H9 (cell line): ENCODE measurements at regions not wholly inside any gene's neighbourhood (a gene's known extent, or its start where the extent isn't known, plus 50 kb on each side); places are given as distances from the start of the nearest gene placed in this dataset.

Source experiments
- DNase-seq: peaks from one replicate; pipeline ENCODE4 v3.0.0-alpha.2; 2017
- H2AFZ ChIP-seq: one replicate; pipeline ENCODE4 v1.6.1; 2013; ENCODE audit warnings: mild to moderate bottlenecking, low read length, control low read depth, moderate library complexity
- H2AK5ac ChIP-seq: 2 replicates; pipeline ENCODE4 v1.6.1; 2013; ENCODE audit warnings: low read length, control low read depth, mixed read lengths; ENCODE audit not compliant: insufficient read length
- H2BK120ac ChIP-seq: one replicate; pipeline ENCODE4 v1.6.1; 2013; ENCODE audit warnings: low read depth, mild to moderate bottlenecking, low read length, control low read depth, inconsistent platforms; ENCODE audit not compliant: poor library complexity, severe bottlenecking
- H2BK12ac ChIP-seq: 2 replicates; pipeline ENCODE4 v1.6.1; 2013; ENCODE audit warnings: low read length, control low read depth, mixed read lengths, low read depth; ENCODE audit not compliant: insufficient read length
- H2BK15ac ChIP-seq: 2 replicates; pipeline ENCODE4 v1.6.1; 2013; ENCODE audit warnings: low read depth, low read length, control low read depth
- H2BK20ac ChIP-seq: one replicate; pipeline ENCODE4 v1.6.1; 2013; ENCODE audit warnings: low read depth, mild to moderate bottlenecking, low read length, control low read depth, inconsistent platforms; ENCODE audit not compliant: poor library complexity, severe bottlenecking
- H2BK5ac ChIP-seq: 2 replicates; pipeline ENCODE4 v1.6.1; 2013; ENCODE audit warnings: low read length, control low read depth, mixed read lengths; ENCODE audit not compliant: insufficient read length
- H3K14ac ChIP-seq: 2 replicates; pipeline ENCODE4 v1.6.1; 2013; ENCODE audit warnings: low read length, control low read depth; ENCODE audit not compliant: insufficient read depth
- H3K18ac ChIP-seq: 2 replicates; pipeline ENCODE4 v1.6.1; 2013; ENCODE audit warnings: low read depth, mild to moderate bottlenecking, mixed read lengths, low read length, control low read depth; ENCODE audit not compliant: insufficient read length
- H3K23ac ChIP-seq: 2 replicates; pipeline ENCODE4 v1.6.1; 2013; ENCODE audit warnings: low read length, control low read depth, mixed read lengths, low read depth; ENCODE audit not compliant: insufficient read length
- H3K23me2 ChIP-seq: 2 replicates; pipeline ENCODE4 v1.6.1; 2013; ENCODE audit warnings: low read depth, mild to moderate bottlenecking, mixed read lengths, low read length, control low read depth; ENCODE audit not compliant: insufficient read length, poor library complexity, severe bottlenecking
- H3K27ac ChIP-seq: 2 replicates; pipeline ENCODE4 v1.5.1; 2013; ENCODE audit warnings: low read length, control low read depth, mixed read lengths, low read depth; ENCODE audit not compliant: insufficient read length
- H3K27me3 ChIP-seq: 2 replicates; pipeline ENCODE4 v1.6.1; 2013; ENCODE audit warnings: low read length, control low read depth, inconsistent platforms; ENCODE audit not compliant: insufficient read depth
- H3K4ac ChIP-seq: 2 replicates; pipeline ENCODE4 v1.6.1; 2013; ENCODE audit warnings: low read depth, mild to moderate bottlenecking, control low read depth, inconsistent platforms, low read length, moderate library complexity
- H3K4me1 ChIP-seq: 2 replicates; pipeline ENCODE4 v1.6.1; 2013; ENCODE audit warnings: low read length, control low read depth, inconsistent platforms; ENCODE audit not compliant: insufficient read depth
- H3K4me2 ChIP-seq: 2 replicates; pipeline ENCODE4 v1.6.1; 2013; ENCODE audit warnings: low read length, control low read depth, mixed read lengths; ENCODE audit not compliant: insufficient read length, insufficient read depth
- H3K56ac ChIP-seq: 2 replicates; pipeline ENCODE4 v1.6.1; 2013; ENCODE audit warnings: low read depth, mild to moderate bottlenecking, mixed read lengths, low read length, control low read depth; ENCODE audit not compliant: insufficient read length
- H3K79me1 ChIP-seq: 2 replicates; pipeline ENCODE4 v1.6.1; 2013; ENCODE audit warnings: low read depth, mild to moderate bottlenecking, moderate library complexity, low read length, control low read depth, inconsistent platforms; ENCODE audit not compliant: insufficient read depth, poor library complexity, severe bottlenecking
- H3K79me2 ChIP-seq: 2 replicates; pipeline ENCODE4 v1.6.1; 2013; ENCODE audit warnings: low read length, control low read depth, inconsistent platforms; ENCODE audit not compliant: insufficient read depth
- H3K9ac ChIP-seq: 2 replicates; pipeline ENCODE4 v1.6.1; 2013; ENCODE audit warnings: low read length, control low read depth, mixed read lengths; ENCODE audit not compliant: insufficient read length; ENCODE audit errors: extremely low read depth
- H3K9me3 ChIP-seq: one replicate; pipeline ENCODE4 v1.6.1; 2013; ENCODE audit warnings: low read depth, low read length, inconsistent platforms; ENCODE audit not compliant: control insufficient read depth
- H3T11ph ChIP-seq: one replicate; pipeline ENCODE4 v1.6.1; 2013; ENCODE audit warnings: mild to moderate bottlenecking, low read length, control low read depth, inconsistent platforms
- H4K20me1 ChIP-seq: one replicate; pipeline ENCODE4 v1.6.1; 2013; ENCODE audit not compliant: control insufficient read depth, insufficient read length, insufficient read depth
- H4K5ac ChIP-seq: 2 replicates; pipeline ENCODE4 v1.6.1; 2013; ENCODE audit warnings: low read depth, mild to moderate bottlenecking, mixed read lengths, low read length, control low read depth; ENCODE audit not compliant: insufficient read length
- H4K8ac ChIP-seq: replicated peaks from 2 replicates; pipeline ENCODE4 v1.6.1; 2013; ENCODE audit warnings: low read length, control low read depth, mixed read lengths, low read depth; ENCODE audit not compliant: insufficient read length
- H4K91ac ChIP-seq: 2 replicates; pipeline ENCODE4 v1.6.1; 2013; ENCODE audit warnings: low read depth, mild to moderate bottlenecking, moderate library complexity, mixed read lengths, low read length, control low read depth; ENCODE audit not compliant: insufficient read length
- H3K27ac Mint-ChIP-seq, 3 experiments: 2 replicates in 2 of 3; 3 replicates in 1 of 3; pipeline ENCODE4 v1.8.0; 2020 to 2021; ENCODE audit warnings: mixed read lengths in 3 of 3, mild to moderate bottlenecking in 1 of 3, moderate library complexity in 1 of 3
- H3K27me3 Mint-ChIP-seq: 2 replicates; pipeline ENCODE4 v1.8.0; 2021; ENCODE audit warnings: low read depth, mild to moderate bottlenecking, moderate library complexity, mixed read lengths
- H3K36me3 Mint-ChIP-seq, 3 experiments: 2 replicates in 2 of 3; 3 replicates in 1 of 3; pipeline ENCODE4 v1.8.0; 2020 to 2021; ENCODE audit warnings: low read depth in 3 of 3, mixed read lengths in 3 of 3; ENCODE audit not compliant: insufficient read depth in 1 of 3
- H3K4me1 Mint-ChIP-seq, 2 experiments: 2 replicates each; pipeline ENCODE4 v1.8.0; 2020; ENCODE audit warnings: mixed read lengths in 2 of 2
- H3K4me3 Mint-ChIP-seq, 2 experiments: 2 replicates in 1 of 2; 3 replicates in 1 of 2; pipeline ENCODE4 v1.8.0; 2020 to 2021; ENCODE audit warnings: mild to moderate bottlenecking in 2 of 2, mixed read lengths in 2 of 2, moderate library complexity in 1 of 2
- H3K9me3 Mint-ChIP-seq, 2 experiments: 2 replicates in 1 of 2; 3 replicates in 1 of 2; pipeline ENCODE4 v1.8.0; 2020; ENCODE audit warnings: mild to moderate bottlenecking in 2 of 2, mixed read lengths in 2 of 2, moderate library complexity in 1 of 2
- CTCF ChIP-seq: fragments of 200-600 bp; sonication (generic); conservative IDR thresholded peaks from 3 replicates; pipeline ENCODE4 v1.8.0; 2021; ENCODE audit warnings: antibody characterized with exemption, mild to moderate bottlenecking
- WGBS: extraction: QIAGEN DNeasy Blood & Tissue Kit; methylation state at CpG from one replicate; pipeline ENCODE4 v1.1.7; 2013; ENCODE audit warnings: missing lambda C conversion rate, low lambda C conversion rate, mixed read lengths; ENCODE audit not compliant: insufficient read length; ENCODE audit errors: extremely low coverage; 5-methylcytosine and 5-hydroxymethylcytosine counted together

- DNase-seq, result no peak
- Histone ChIP-seq H3K9me3 (no peaks in the 10 kb centered on the region), H3K27ac (no peak overlapping the region), H4K5ac (no peak overlapping the region), H3K79me2 (no peaks in the 10 kb centered on the region), H3T11ph (no peak overlapping the region), H3K56ac (no peak overlapping the region), H3K4ac (no peak overlapping the region), H3K27me3 (no peaks in the 10 kb centered on the region), H3K79me1 (no peaks in the 10 kb centered on the region), H4K91ac (no peak overlapping the region), H3K23ac (no peak overlapping the region), H2BK5ac (no peak overlapping the region), H3K18ac (no peak overlapping the region), H4K20me1 (no peaks in the 10 kb centered on the region), H3K9ac (no peak overlapping the region), H2BK20ac (no peak overlapping the region), H2AFZ (no peak overlapping the region), H3K14ac (no peak overlapping the region), H2BK12ac (no peak overlapping the region), H3K23me2 (no peaks in the 10 kb centered on the region), H2BK120ac (no peak overlapping the region), H2AK5ac (no peak overlapping the region), H2BK15ac (no peak overlapping the region), H3K4me1 (no peaks in the 10 kb centered on the region), H4K8ac (no peak overlapping the region), H3K4me2 (no peak overlapping the region)
- Mint-ChIP-seq H3K9me3 (peaks cover 6 to 7% of the 10 kb centered on the region in 2 experiments; a peak in 3 of 5 replicates), H3K36me3 (peaks cover 0 to 17% (median 0%) of the 10 kb centered on the region in 3 experiments; a peak in 2 of 7 replicates), H3K27me3 (peaks cover 9% of the 10 kb centered on the region), H3K4me3 (no peak overlapping the region), H3K4me1 (peaks cover 1 to 4% of the 10 kb centered on the region in 2 experiments), H3K27ac (no peak overlapping the region)
- no peak for TF ChIP-seq CTCF
- WGBS, result no CpG with 5 or more reads among the region's 1 CpG
These were observed 159.8 kb upstream of the STEAP1 start for GRCh38 chr7:89994483-89994882.
